GM12878 (cell line): ENCODE measurements at regions not wholly inside any gene's neighbourhood (a gene's known extent, or its start where the extent isn't known, plus 50 kb on each side); places are given as distances from the start of the nearest gene placed in this dataset.

ENCODE experiments used
- ATAC-seq: fragments of 200-7000 bp; cut with Tn5 transposase; 3 replicates; pipeline ENCODE4 v1.9.1; 2020; ENCODE audit warnings: mild to moderate bottlenecking, moderate library complexity
- BruUV-seq: library from RNA; stranded (reverse); fragments of 400-500 nt; replicated peaks from 2 replicates; lab custom pipeline; 2021; lab: Mats Ljungman, UMichigan
- CTCF ChIA-PET: fragments of 300-600 bp; sonication (Branson Sonifier 250); formaldehyde crosslinking; extraction: SDS; loops from one replicate; lab custom pipeline; 2021; ENCODE audit warnings: inconsistent platforms; lab: Yijun Ruan, JAX
- POLR2A ChIA-PET: fragments of 350-600 bp; formaldehyde crosslinking; extraction: SDS; loops from one replicate; lab custom pipeline; 2021; ENCODE audit warnings: inconsistent platforms; lab: Charles Lee
- RAD21 ChIA-PET: fragments of 300-600 bp; sonication (Branson Sonifier 250); formaldehyde crosslinking; loops from one replicate; lab custom pipeline; 2023; ENCODE audit warnings: antibody characterized with exemption; ENCODE audit not compliant: unreplicated experiment; lab: Charles Lee
- SMC1A ChIA-PET: fragments of 300-600 bp; sonication (Branson Sonifier 250); formaldehyde crosslinking; loops from one replicate; lab custom pipeline; 2023; ENCODE audit not compliant: unreplicated experiment, uncharacterized antibody; lab: Charles Lee
- DNase-seq: peaks from one replicate; pipeline ENCODE4 v3.0.0-alpha.2; 2011; ENCODE audit warnings: low read depth, low spot score
- FAIRE-seq: peaks from 3 replicates; lab custom pipeline; 2011; peaks lifted over from hg19 to GRCh38; lab: Jason Lieb, UNC
- H2AFZ ChIP-seq: 2 replicates; pipeline ENCODE4 v1.6.0; 2011; ENCODE audit warnings: low read depth, low read length, control low read depth; ENCODE audit not compliant: control insufficient read depth
- H3K27ac ChIP-seq: 2 replicates; pipeline ENCODE4 v1.5.1; 2011; ENCODE audit warnings: control low read depth; ENCODE audit not compliant: control insufficient read depth, insufficient read depth
- H3K27me3 ChIP-seq, 2 experiments: replicated peaks in 1 of 2; 2 replicates each; pipeline versions ENCODE4 v1.6.0 to v1.6.1; 2011; ENCODE audit warnings: low read length in 1 of 2; ENCODE audit not compliant: control insufficient read depth in 2 of 2, insufficient read depth in 2 of 2
- H3K36me3 ChIP-seq, 2 experiments: 2 replicates each; pipeline ENCODE4 v1.5.1; 2011; ENCODE audit warnings: low read length in 1 of 2; ENCODE audit not compliant: control insufficient read depth in 2 of 2, insufficient read depth in 2 of 2
- H3K4me1 ChIP-seq: 2 replicates; pipeline ENCODE4 v1.6.1; 2011; ENCODE audit warnings: mild to moderate bottlenecking, low read length, moderate library complexity, mixed read lengths; ENCODE audit not compliant: control insufficient read depth, insufficient read depth
- H3K4me2 ChIP-seq: 2 replicates; pipeline ENCODE4 v1.6.0; 2011; ENCODE audit warnings: control low read depth; ENCODE audit not compliant: control insufficient read depth, insufficient read depth
- H3K4me3 ChIP-seq: fragments of 200-600 bp; sonication (generic); 2 replicates; pipeline ENCODE4 v1.5.1; 2016
- H3K79me2 ChIP-seq: 2 replicates; pipeline ENCODE4 v1.6.0; 2011; ENCODE audit warnings: low read length; ENCODE audit not compliant: control insufficient read depth, insufficient read depth
- H3K9ac ChIP-seq: 2 replicates; pipeline ENCODE4 v1.8.0; 2011; ENCODE audit warnings: low read length, control low read depth, mixed read lengths; ENCODE audit not compliant: control insufficient read depth, insufficient read depth
- H3K9me3 ChIP-seq: replicated peaks from 3 replicates; pipeline ENCODE4 v1.5.1; 2011; ENCODE audit warnings: mild to moderate bottlenecking, low read length; ENCODE audit not compliant: control insufficient read depth, insufficient read depth
- H4K20me1 ChIP-seq: 2 replicates; pipeline ENCODE4 v1.6.0; 2011; ENCODE audit not compliant: control insufficient read depth, insufficient read depth
- ASH2L ChIP-seq: fragments of 300-600, 200-600 bp; sonication (generic); IDR thresholded peaks from 2 replicates; pipeline ENCODE4 v1.6.1; 2017; ENCODE audit warnings: low read depth, mild to moderate bottlenecking, borderline replicate concordance
- MEF2A ChIP-seq: IDR thresholded peaks from 2 replicates; pipeline ENCODE4 v1.6.1; 2011; ENCODE audit warnings: low read depth, mild to moderate bottlenecking, low read length, moderate library complexity; ENCODE audit not compliant: insufficient read depth
- PAX5 ChIP-seq: IDR thresholded peaks from 2 replicates; pipeline ENCODE4 v1.6.1; 2011; ENCODE audit warnings: low read depth, low read length, borderline replicate concordance
- SUZ12 ChIP-seq: fragments of 200-600 bp; sonication (generic); IDR thresholded peaks from one replicate; pipeline ENCODE4 v1.6.1; 2018; ENCODE audit warnings: antibody characterized with exemption, mild to moderate bottlenecking; ENCODE audit not compliant: unreplicated experiment
- ZNF384 ChIP-seq: IDR thresholded peaks from 2 replicates; pipeline ENCODE4 v1.6.1; 2012; ENCODE audit warnings: low read depth, mild to moderate bottlenecking, low read length, improper control_type of control experiment, borderline replicate concordance
- WGBS: methylation state at CpG from one replicate; pipeline ENCODE4 v1.1.6; 2016; ENCODE audit warnings: low lambda C conversion rate; ENCODE audit not compliant: insufficient replicate concordance, insufficient coverage; ENCODE audit errors: missing lambda C conversion rate; 5-methylcytosine and 5-hydroxymethylcytosine counted together
- in situ Hi-C: fragments of 300-500 bp; cut with MboI; formaldehyde crosslinking; loops from 9 replicates; pipeline ENCODE4 v1.14.3; 2018; ENCODE audit warnings: mixed read lengths
- intact Hi-C: fragments of 100-400 bp; cut with micrococcal nuclease; formaldehyde crosslinking; loops from one replicate; pipeline ENCODE4 v1.14.2; 2022; ENCODE audit not compliant: unreplicated experiment
- TF ChIP-seq, protein P1 (sequence below): fragments of 450-650 bp; IDR thresholded peaks from 2 replicates; pipeline ENCODE4 v1.6.1; 2018; ENCODE audit warnings: mild to moderate bottlenecking, low read depth, moderate library complexity; ENCODE audit not compliant: partially characterized antibody

DNA sequence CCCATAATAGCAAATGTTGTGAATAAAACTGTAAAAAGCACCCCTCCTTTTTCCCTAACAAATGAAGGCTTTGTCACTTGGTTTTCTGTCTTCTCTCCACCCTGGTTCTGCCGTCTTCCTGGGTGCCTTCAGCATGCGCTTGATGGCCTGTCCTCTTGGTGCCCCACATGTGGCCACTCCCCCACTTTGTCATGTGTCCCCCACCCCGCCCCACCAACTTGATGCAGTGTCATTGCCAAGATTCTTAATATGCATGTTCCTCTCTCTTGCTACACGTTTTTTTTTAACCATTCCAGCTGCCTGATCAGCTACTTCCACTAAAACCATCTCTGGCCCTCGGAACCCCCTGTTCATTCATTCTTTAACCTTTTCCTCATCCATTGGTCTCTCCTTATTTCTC, 340.3 kb downstream of the QKI start:
- no peak overlapping the region for H3K4me3 ChIP-seq
- intact Hi-C loops: loop anchor here (5.0 kb wide), 1 partner anchor 752 kb away; no protein-coding TSS in a partner anchor
- H4K20me1 ChIP-seq: no peaks in the 10 kb centered on the region
- FAIRE-seq (no peak), ATAC-seq (no peak), DNase-seq (no peak)
- CTCF ChIA-PET: no interaction called here
- no peaks in the 10 kb centered on the region for H3K36me3 ChIP-seq
- SMC1A ChIA-PET: no interaction called here
- no peak overlapping the region for H2AFZ ChIP-seq
- no peak overlapping the region for H3K27ac ChIP-seq
- H3K4me1 ChIP-seq: peaks cover 16% of the 10 kb centered on the region
- H3K9ac ChIP-seq: no peak overlapping the region
- no peaks in the 10 kb centered on the region for H3K79me2 ChIP-seq
- WGBS: 80% methylated on average over 5 of the region's 5 CpGs
- POLR2A ChIA-PET: no interaction called here
- H3K27me3 ChIP-seq: no peaks in the 10 kb centered on the region
- no peak overlapping the region for H3K4me2 ChIP-seq
- BruUV-seq: no TSS peak
- peaks cover 7% of the 10 kb centered on the region; the same call in 2 of the 3 replicates for H3K9me3 ChIP-seq
- in situ Hi-C loops: no loop called here
- RAD21 ChIA-PET: interaction anchor here (0.7 kb wide), 1 partner anchor 85 kb away, joined by 3 read pairs; no protein-coding TSS in a partner anchor
- TF ChIP-seq ZNF384 (no peak), ASH2L (no peak), PAX5 (no peak), MEF2A (no peak), SUZ12 (no peak)
- TF ChIP-seq, protein P1, sequence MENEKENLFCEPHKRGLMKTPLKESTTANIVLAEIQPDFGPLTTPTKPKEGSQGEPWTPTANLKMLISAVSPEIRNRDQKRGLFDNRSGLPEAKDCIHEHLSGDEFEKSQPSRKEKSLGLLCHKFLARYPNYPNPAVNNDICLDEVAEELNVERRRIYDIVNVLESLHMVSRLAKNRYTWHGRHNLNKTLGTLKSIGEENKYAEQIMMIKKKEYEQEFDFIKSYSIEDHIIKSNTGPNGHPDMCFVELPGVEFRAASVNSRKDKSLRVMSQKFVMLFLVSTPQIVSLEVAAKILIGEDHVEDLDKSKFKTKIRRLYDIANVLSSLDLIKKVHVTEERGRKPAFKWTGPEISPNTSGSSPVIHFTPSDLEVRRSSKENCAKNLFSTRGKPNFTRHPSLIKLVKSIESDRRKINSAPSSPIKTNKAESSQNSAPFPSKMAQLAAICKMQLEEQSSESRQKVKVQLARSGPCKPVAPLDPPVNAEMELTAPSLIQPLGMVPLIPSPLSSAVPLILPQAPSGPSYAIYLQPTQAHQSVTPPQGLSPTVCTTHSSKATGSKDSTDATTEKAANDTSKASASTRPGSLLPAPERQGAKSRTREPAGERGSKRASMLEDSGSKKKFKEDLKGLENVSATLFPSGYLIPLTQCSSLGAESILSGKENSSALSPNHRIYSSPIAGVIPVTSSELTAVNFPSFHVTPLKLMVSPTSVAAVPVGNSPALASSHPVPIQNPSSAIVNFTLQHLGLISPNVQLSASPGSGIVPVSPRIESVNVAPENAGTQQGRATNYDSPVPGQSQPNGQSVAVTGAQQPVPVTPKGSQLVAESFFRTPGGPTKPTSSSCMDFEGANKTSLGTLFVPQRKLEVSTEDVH: no peak
